Right cardiac atrium (tissue), 5 donors: ENCODE measurements at regions not wholly inside any gene's neighbourhood (a gene's known extent, or its start where the extent isn't known, plus 50 kb on each side); places are given as distances from the start of the nearest gene placed in this dataset.

ENCODE experiments used
- ATAC-seq, 2 donors: fragments of 200-7000 bp; cut with Tn5 transposase; one replicate each; pipeline versions ENCODE4 v1.8.0 to v1.9.1; 2020; ENCODE audit warnings: moderate library complexity in 2 of 2, mild to moderate bottlenecking in 1 of 2
- DNase-seq, 3 donors: peaks; one replicate each; pipeline ENCODE4 v3.0.0-alpha.2; 2020
- H3K27ac ChIP-seq: one replicate; pipeline ENCODE4 v1.5.1; 2013; ENCODE audit warnings: mild to moderate bottlenecking, low read length, control low read depth, moderate library complexity
- H3K27me3 ChIP-seq: one replicate; pipeline ENCODE4 v1.6.1; 2013; ENCODE audit not compliant: control insufficient read depth, insufficient read depth
- H3K4me1 ChIP-seq: one replicate; pipeline ENCODE4 v1.6.1; 2013; ENCODE audit warnings: low read length; ENCODE audit not compliant: control insufficient read depth, insufficient read depth
- H3K4me3 ChIP-seq: one replicate; pipeline ENCODE4 v1.5.1; 2013; ENCODE audit warnings: low read length, control low read depth
- H3K9me3 ChIP-seq: one replicate; pipeline ENCODE4 v1.6.1; 2013; ENCODE audit warnings: low read length; ENCODE audit not compliant: control insufficient read depth
- WGBS: extraction: QIAGEN DNeasy Blood & Tissue Kit; methylation state at CpG from one replicate; pipeline ENCODE4 v1.1.7; 2013; 5-methylcytosine and 5-hydroxymethylcytosine counted together
- intact Hi-C, 4 donors: fragments of 100-400 bp; cut with DNase I; formaldehyde crosslinking; loops; one replicate each; pipeline versions ENCODE4 v1.11.0 to v1.14.0; 2022 to 2023
- donor health status: healthy with polysubstance abuse.
- donor health status: DM: no; HTN: yes; CAD: no.
- donor health status: DM: no; HTN: no; CAD: no.
- donor health status: DM: no; HTN: yes; CAD: no; lungs with severe emphysema.
- donor health status: DM: yes; HTN: yes; CAD: no.

DNA sequence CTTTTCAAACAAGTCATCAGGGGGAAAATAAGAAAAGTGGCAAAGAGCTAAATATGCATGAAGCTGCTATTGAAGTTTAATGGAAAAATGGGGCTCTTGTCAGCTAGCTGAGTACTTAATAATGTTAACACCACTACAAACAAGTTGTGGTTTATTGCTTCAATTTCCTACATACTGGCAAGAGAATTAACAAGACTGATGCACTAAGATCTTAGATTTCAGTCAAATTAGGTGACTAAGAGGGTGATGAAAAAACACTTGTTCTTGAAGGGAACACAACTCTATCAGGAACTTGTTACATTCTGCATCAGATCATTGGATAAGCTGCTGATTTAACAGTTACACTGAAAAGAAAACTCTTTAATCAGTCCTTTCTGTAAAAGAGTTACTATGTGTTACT is 234.6 kb upstream of the AFF2 start:
- H3K27ac ChIP-seq, result no peak overlapping the region
- intact Hi-C loops, result no loop called here
- no peaks in the 10 kb centered on the region for H3K9me3 ChIP-seq
- no peak for ATAC-seq
- no peak overlapping the region for H3K4me3 ChIP-seq
- DNase-seq, result no peak
- no peaks in the 10 kb centered on the region for H3K27me3 ChIP-seq
- no peaks in the 10 kb centered on the region for H3K4me1 ChIP-seq

DNA sequence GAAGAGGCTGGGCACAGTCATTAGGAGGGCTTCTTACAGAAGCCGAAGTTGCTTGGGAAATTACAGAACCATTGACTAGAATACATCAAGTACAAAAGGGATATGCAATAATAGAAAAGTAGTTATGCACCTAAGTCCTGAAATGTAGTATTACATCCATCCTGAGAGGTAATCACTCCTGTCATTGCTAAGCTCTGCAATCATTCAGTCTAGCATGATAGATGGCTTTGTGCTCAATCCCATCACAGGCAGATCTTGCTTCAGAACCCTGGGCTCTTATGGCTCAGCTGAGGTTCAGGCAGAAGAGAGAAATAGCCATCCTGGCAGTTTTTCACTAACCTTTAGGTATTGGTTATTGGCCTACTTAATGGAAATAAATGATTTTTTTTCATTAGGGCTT is 231.7 kb upstream of the AFF2 start:
- no peaks in the 10 kb centered on the region for H3K4me1 ChIP-seq
- intact Hi-C loops, result no loop called here
- no peak overlapping the region for H3K4me3 ChIP-seq
- ATAC-seq (no peak), DNase-seq (no peak)
- H3K27me3 ChIP-seq, result no peaks in the 10 kb centered on the region
- WGBS, result 84% methylated on average over 1 of the region's 1 CpG
- H3K9me3 ChIP-seq, result no peaks in the 10 kb centered on the region
- no peak overlapping the region for H3K27ac ChIP-seq

DNA sequence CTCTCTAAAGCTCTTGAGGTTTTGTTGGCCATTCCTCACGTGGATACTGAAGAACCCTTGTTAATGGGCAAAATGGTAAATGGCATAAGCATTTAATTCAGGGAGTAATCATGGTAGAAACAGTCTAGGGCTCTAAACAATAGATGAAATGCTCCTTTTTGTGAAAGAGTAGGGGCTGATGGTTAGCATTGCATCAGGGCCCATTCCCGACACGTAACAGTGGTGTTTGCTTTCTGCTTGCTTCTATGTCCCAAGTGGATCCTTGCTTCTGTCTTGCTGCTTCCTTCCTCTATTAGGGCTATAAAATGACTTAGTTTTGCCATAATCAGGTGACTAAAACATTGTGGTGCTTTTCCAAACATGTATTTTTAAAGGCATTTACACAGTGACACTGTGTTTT is 230.9 kb upstream of the AFF2 start:
- Histone ChIP-seq H3K4me1 (no peaks in the 10 kb centered on the region), H3K27ac (no peak overlapping the region), H3K4me3 (no peak overlapping the region), H3K27me3 (no peaks in the 10 kb centered on the region), H3K9me3 (no peaks in the 10 kb centered on the region)
- intact Hi-C loops, result no loop called here
- DNase-seq (no peak), ATAC-seq (no peak)
- 74% methylated on average over 3 of the region's 3 CpGs for WGBS

DNA sequence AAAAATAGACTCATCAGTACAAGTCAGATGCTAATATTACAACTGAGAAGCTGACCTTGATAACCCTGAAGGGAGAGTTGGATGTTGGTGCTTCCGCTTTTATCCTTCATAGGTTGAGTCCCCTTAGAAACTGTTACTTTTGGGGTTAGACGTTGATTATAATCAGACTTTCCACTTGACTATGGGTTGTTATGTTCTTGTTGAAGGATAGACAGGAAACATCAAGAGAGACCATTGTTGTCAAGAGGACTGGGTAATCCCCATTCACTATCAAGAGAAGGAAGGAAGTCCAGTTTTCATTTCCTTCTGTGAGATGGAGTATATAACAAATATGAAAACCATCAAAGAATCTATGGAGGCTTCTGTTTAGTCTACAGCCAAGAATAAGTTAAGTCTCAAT is 229.9 kb upstream of the AFF2 start:
- H3K27me3 ChIP-seq, result no peaks in the 10 kb centered on the region
- no peak for ATAC-seq
- WGBS, result 50% methylated on average over 2 of the region's 2 CpGs

DNA sequence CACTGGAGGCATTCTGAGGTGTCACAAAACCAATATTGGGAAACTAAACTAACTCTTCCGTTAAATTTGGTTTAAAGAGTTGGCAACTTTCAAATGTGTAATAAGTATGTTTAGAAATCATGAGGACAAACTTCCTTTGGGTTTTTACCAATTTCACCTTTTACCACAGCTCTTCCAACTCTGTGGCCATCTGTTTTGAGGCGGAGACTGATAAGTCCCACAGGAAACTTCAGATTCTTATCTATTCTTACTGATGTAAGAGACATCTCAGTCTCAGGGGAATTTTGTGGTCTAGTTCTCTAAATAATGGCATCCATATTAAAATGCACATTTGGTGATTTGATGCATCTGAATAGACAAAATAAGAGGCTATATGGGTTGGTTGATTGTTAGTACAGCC is 229.2 kb upstream of the AFF2 start:
- H3K4me3 ChIP-seq, result no peak overlapping the region
- H3K9me3 ChIP-seq, result no peaks in the 10 kb centered on the region
- no peaks in the 10 kb centered on the region for H3K4me1 ChIP-seq
- intact Hi-C loops, result no loop called here
- 60% methylated on average over 2 of the region's 2 CpGs for WGBS
- no peak overlapping the region for H3K27ac ChIP-seq
- no peaks in the 10 kb centered on the region for H3K27me3 ChIP-seq
- ATAC-seq (no peak), DNase-seq (no peak)

More for the DNA sequence above, 229.9 kb upstream of the AFF2 start:
- no peak overlapping the region for H3K4me3 ChIP-seq
- H3K4me1 ChIP-seq, result no peaks in the 10 kb centered on the region
- DNase-seq, result no peak
- no peaks in the 10 kb centered on the region for H3K9me3 ChIP-seq
- no peak overlapping the region for H3K27ac ChIP-seq
- intact Hi-C loops, result no loop called here

DNA sequence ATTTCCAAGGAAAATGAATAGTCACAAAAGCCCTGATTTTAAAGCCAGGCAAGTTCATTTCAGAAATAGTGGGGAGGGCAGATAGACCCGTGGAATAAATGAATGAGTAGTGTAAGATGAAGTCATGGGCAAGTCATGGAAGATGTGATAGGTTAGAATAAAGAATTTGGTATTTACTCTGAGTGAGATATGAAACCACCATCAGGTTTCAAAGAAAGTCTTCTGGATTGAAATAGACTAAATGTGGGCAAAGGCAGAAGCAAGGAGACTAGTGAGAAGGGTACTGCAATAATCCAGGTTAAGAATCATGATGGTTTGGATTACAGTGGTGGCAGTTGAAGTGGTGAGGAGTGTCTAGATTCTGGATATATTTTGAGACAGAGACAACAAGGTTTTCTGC is 218.5 kb upstream of the AFF2 start:
- no peaks in the 10 kb centered on the region for H3K27me3 ChIP-seq
- H3K9me3 ChIP-seq, result no peaks in the 10 kb centered on the region
- 50% methylated on average over 1 of the region's 1 CpG for WGBS
- H3K4me1 ChIP-seq, result no peaks in the 10 kb centered on the region
- ATAC-seq (no peak), DNase-seq (no peak)
- no peak overlapping the region for H3K4me3 ChIP-seq
- no peak overlapping the region for H3K27ac ChIP-seq
- intact Hi-C loops, result no loop called here

DNA sequence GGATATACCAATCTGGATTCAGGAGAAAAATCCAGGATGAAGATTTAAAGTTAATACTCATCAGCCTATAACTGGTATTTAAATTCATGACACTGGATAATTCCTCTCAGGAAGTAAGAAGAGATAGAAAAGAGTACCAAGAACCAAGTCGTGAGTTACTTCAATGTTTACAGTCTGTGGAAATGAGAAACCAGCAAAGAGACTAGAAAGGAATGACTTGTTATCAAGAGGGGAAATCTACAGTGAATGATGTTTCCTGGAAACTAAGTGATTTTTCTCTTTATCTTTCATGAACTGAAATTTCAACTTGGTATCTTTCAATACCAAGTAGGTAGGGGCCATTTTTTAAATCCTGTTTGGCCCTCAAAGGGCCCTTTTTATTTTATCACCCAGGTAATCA is 217.9 kb upstream of the AFF2 start:
- no peaks in the 10 kb centered on the region for H3K27me3 ChIP-seq
- WGBS, result 33% methylated on average over 1 of the region's 1 CpG
- no peaks in the 10 kb centered on the region for H3K9me3 ChIP-seq
- no peak overlapping the region for H3K27ac ChIP-seq
- H3K4me1 ChIP-seq, result no peaks in the 10 kb centered on the region
- H3K4me3 ChIP-seq, result no peak overlapping the region
- no peak for ATAC-seq
- intact Hi-C loops, result no loop called here
- DNase-seq, result no peak

DNA sequence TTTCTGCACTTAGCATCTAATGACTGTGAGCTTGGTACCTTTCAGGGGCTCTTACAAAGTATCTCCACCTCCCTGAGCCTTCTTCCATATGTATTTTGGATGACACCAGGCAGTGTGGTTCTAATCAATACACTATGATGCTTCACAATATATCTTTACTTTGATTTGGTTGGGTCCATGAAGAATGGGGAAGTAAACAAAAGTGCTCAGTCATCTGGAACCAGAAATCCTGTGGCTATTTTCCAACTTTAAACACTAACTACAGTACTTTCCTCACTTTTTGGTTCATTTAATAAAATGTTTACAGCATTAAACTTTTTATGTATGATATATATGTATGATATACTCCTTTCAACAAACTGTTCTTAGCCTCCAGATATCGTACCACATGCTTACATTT is 216.4 kb upstream of the AFF2 start:
- Histone ChIP-seq H3K4me1 (no peaks in the 10 kb centered on the region), H3K27me3 (no peaks in the 10 kb centered on the region), H3K27ac (no peak overlapping the region), H3K9me3 (no peaks in the 10 kb centered on the region), H3K4me3 (no peak overlapping the region)
- intact Hi-C loops, result no loop called here
- no peak for DNase-seq
- 79% methylated on average over 1 of the region's 1 CpG for WGBS
- ATAC-seq, result no peak

DNA sequence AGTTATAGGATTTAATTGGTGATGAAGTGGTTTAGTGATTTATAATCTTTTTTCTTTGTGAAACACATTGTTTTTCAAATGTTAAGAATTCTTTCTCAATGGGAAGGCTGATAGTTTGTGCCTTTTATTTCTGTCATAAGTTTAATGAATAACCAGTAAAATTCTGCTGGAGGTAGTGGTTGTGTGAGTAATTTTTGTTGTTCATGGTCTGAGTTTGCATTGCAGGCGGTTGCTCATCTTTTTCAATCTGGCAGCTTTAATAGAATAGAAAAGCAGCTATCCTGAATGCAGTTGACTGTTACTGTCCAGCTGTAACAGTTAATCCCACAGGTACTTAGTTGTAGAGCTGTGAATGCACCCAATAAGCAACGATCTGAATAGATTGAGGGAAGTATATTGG is 215.6 kb upstream of the AFF2 start:
- no peak overlapping the region for H3K4me3 ChIP-seq
- WGBS, result 77% methylated on average over 2 of the region's 2 CpGs
- ATAC-seq (no peak), DNase-seq (no peak)
- no peak overlapping the region for H3K27ac ChIP-seq
- no peaks in the 10 kb centered on the region for H3K9me3 ChIP-seq
- no peaks in the 10 kb centered on the region for H3K27me3 ChIP-seq
- no peaks in the 10 kb centered on the region for H3K4me1 ChIP-seq
- intact Hi-C loops, result no loop called here

DNA sequence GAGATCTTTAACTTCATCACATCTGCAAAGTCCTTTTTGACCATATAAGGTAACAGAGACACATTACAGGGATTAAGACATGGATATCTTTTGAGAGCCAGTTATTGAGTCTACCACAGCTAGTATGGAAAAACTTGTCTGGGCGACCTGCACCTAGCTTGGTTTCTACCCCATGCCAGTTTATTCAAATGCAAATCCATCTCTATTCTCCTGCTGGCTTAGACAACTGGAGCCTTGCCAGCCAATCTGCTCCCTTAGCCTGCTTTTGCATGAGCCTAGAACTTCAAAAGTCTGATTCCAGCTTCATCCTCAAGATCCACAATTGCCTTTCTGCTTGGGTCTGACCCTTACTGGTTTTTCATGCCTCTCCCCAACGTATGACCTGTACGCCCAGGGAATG is 212.0 kb upstream of the AFF2 start:
- WGBS, result 92% methylated on average over 3 of the region's 3 CpGs
- no peaks in the 10 kb centered on the region for H3K4me1 ChIP-seq
- intact Hi-C loops, result no loop called here
- DNase-seq, result no peak
- H3K27ac ChIP-seq, result no peak overlapping the region
- no peaks in the 10 kb centered on the region for H3K27me3 ChIP-seq
- no peak overlapping the region for H3K4me3 ChIP-seq
- H3K9me3 ChIP-seq, result no peaks in the 10 kb centered on the region
- no peak for ATAC-seq

DNA sequence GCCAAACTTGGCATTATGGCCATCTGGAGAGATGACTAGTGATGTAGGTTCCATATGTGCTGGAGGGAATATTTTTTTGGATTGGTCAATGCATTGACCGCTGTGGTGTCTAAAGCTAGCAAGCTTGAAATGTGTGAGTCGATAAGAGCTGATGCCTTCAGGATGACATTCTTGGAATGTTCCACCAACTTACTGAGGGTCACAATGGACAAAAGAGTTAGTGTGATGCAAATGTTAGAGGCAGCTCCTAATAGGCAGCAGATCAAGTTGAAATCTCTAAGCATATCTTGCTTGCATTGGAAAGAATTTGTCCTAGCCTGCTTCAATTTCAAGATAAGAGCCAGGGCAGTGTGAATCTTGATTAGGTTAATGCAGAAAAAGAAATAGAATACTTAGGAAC is 210.4 kb upstream of the AFF2 start:
- Histone ChIP-seq H3K27me3 (no peaks in the 10 kb centered on the region), H3K27ac (no peak overlapping the region), H3K4me1 (no peaks in the 10 kb centered on the region), H3K9me3 (no peaks in the 10 kb centered on the region), H3K4me3 (no peak overlapping the region)
- no peak for ATAC-seq
- DNase-seq, result no peak
- 69% methylated on average over 2 of the region's 2 CpGs for WGBS
- intact Hi-C loops, result no loop called here

DNA sequence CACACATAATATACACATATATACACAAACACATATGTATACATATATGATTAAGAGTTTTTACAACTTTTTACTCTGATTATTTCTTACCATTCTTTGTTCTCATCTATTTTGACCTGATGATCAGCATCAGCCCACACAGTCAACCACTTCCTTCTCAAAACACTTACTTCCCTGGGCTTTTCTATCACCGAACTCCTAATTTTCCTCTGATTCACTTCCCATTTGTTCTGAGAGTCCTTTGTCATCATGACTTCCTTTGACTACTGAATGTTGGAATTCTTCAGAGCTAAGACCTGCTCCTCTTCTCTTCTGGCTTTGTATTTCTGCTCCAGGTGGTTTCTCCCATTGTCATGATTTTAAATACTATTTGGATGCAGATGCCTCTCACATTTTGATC is 209.5 kb upstream of the AFF2 start:
- intact Hi-C loops, result no loop called here
- ATAC-seq, result no peak

More for the DNA sequence above, 209.5 kb upstream of the AFF2 start:
- Histone ChIP-seq H3K4me1 (no peaks in the 10 kb centered on the region), H3K27ac (no peak overlapping the region), H3K27me3 (no peaks in the 10 kb centered on the region), H3K9me3 (no peaks in the 10 kb centered on the region), H3K4me3 (no peak overlapping the region)
- no peak for DNase-seq
- 38% methylated on average over 1 of the region's 1 CpG for WGBS
